ENCODE measurements at regions not wholly inside any gene's neighbourhood (a gene's known extent, or its start where the extent isn't known, plus 50 kb on each side); places are given as distances from the start of the nearest gene placed in this dataset.
"Not testable (repeated sequence)": the region's sequence is repeated elsewhere in the genome, so short reads cannot be mapped to it uniquely, and the experiment has no call there.

GRCh38 chr5:118578093-118578492, 410.3 kb downstream of the DTWD2 start:
- no peak overlapping the region for H3K4me3 ChIP-seq (replicated peaks; ENCODE audit: low read depth, low read length)
- DNase-seq (ENCODE audit: low read depth) = peak; percentile 5
- no peak for TF ChIP-seq CTCF (IDR thresholded peaks at IDR 0.05; ENCODE audit: low read length, missing control alignments)

GRCh38 chr5:118577621-118578020, 410.7 kb downstream of the DTWD2 start:
- no peak for DNase-seq (ENCODE audit: low read depth)
- TF ChIP-seq CTCF (IDR thresholded peaks at IDR 0.05; ENCODE audit: low read length, missing control alignments) = no peak
- H3K4me3 ChIP-seq (replicated peaks; ENCODE audit: low read depth, low read length) = no peak overlapping the region

GRCh38 chr5:118570276-118570675, 418.1 kb downstream of the DTWD2 start:
- DNase-seq (ENCODE audit: low read depth) = not testable (repeated sequence)

GRCh38 chr5:118569596-118569995, 418.8 kb downstream of the DTWD2 start:
- DNase-seq (ENCODE audit: low read depth); H3K4me3 ChIP-seq (replicated peaks; ENCODE audit: low read depth, low read length): not testable (repeated sequence)

More at GRCh38 chr5:118570276-118570675, 418.1 kb downstream of the DTWD2 start:
- H3K4me3 ChIP-seq (replicated peaks; ENCODE audit: low read depth, low read length) = not testable (repeated sequence)

DNA sequence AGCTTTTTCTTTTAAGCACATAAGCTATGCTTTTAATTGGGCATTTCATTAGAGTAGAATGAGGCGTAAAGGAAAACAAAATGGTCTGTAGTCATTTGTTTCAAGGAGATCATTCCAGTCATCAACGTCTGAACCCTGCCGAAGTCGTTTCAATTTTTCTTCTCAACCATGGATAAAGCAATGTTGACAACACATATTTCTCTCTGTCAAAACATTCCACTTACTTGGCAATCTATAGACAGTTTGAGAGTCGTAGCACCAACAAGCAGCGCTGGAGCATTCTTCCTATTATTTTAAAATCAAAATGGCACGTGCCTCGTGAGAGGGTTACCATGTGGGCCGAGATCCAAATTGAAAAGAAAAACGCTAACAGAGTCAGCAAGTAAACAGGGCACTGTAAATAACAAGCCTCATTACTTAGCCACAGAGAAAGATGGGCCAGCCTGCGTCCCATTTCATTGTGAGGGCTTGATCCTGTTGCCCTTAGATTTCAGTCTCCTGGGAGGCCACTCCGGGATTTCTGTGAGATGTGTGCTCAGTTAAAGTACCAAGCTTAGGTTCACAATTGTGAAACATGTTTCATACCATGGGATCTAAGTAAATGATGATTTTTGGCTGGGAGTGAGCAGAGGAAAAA, 422.9 kb downstream of the DTWD2 start:
- TF ChIP-seq CTCF (IDR thresholded peaks at IDR 0.05; ENCODE audit: low read length, missing control alignments) = no peak
- DNase-seq (ENCODE audit: low read depth) = no peak
- no peak overlapping the region for H3K4me3 ChIP-seq (replicated peaks; ENCODE audit: low read depth, low read length)

GRCh38 chr5:118561971-118562370, 426.4 kb downstream of the DTWD2 start:
- no peak for TF ChIP-seq CTCF (IDR thresholded peaks at IDR 0.05; ENCODE audit: low read length, missing control alignments)
- H3K4me3 ChIP-seq (replicated peaks; ENCODE audit: low read depth, low read length) = no peak overlapping the region
- DNase-seq (ENCODE audit: low read depth) = no peak

DNA sequence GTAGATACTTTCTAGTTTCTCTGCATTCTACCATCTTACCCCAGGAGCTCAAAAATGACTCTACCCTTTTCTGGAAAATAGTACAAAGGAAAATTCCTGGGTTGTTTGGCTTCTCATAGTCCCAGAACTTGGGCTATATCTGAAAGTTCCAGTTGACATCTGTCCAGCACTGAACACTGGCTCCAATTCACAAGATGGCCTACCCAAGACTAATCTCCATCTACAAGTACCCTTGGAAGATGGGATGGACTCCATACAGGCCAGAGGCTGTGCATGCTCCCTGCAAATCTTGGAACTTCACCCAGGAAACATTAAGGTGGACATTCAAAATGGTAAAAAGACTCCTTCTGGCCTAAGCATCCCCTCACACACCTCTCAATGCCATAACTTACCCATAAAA, 427.1 kb downstream of the DTWD2 start:
- DNase-seq (ENCODE audit: low read depth) = no peak
- no peak for TF ChIP-seq CTCF (IDR thresholded peaks at IDR 0.05; ENCODE audit: low read length, missing control alignments)
- H3K4me3 ChIP-seq (replicated peaks; ENCODE audit: low read depth, low read length) = no peak overlapping the region

DNA sequence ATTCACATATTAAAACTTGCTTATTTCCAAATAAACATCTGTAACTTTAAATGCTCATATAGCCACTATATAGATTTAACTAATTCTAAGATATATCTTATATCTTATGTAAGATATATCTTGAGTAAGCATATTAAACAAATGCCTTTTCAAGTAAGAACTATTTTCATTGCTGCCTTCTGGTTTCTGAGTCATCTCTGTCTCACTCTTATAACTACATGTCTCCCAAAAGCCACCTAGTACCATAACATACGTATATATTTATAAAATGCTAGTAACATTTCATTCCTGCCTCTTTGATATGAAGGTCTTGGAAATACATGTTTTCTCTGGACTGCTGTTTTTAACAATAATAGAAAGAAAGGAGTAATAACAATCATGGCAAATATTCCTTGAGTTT, 429.5 kb downstream of the DTWD2 start:
- no peak for DNase-seq (ENCODE audit: low read depth)
- no peak overlapping the region for H3K4me3 ChIP-seq (replicated peaks; ENCODE audit: low read depth, low read length)

More for the DNA sequence above, 429.5 kb downstream of the DTWD2 start:
- no peak for TF ChIP-seq CTCF (IDR thresholded peaks at IDR 0.05; ENCODE audit: low read length, missing control alignments)
